Tibial nerve (tissue), 4 donors: ENCODE measurements at regions not wholly inside any gene's neighbourhood (a gene's known extent, or its start where the extent isn't known, plus 50 kb on each side); places are given as distances from the start of the nearest gene placed in this dataset.
"Not testable (repeated sequence)": the region's sequence is repeated elsewhere in the genome, so short reads cannot be mapped to it uniquely, and the experiment has no call there.

ENCODE experiments used
- DNase-seq, 2 donors: peaks; one replicate each; pipeline ENCODE4 v3.0.0-alpha.2; 2019; ENCODE audit warnings: low spot score in 2 of 2
- H3K27ac ChIP-seq, 4 donors: fragments of 200-600 bp; sonication (generic) in 3 of 4; one replicate each; pipeline ENCODE4 v1.5.1; 2017 to 2019; ENCODE audit warnings: mild to moderate bottlenecking in 1 of 4
- H3K27me3 ChIP-seq, 2 donors: fragments of 200-600 bp; sonication (generic) in 1 of 2; one replicate each; pipeline versions ENCODE4 v1.5.1 to v1.6.0; 2017 to 2019
- H3K36me3 ChIP-seq, 3 donors: fragments of 200-600 bp; sonication (generic); one replicate each; pipeline ENCODE4 v1.5.1; 2018 to 2019
- H3K4me1 ChIP-seq, 4 donors: fragments of 200-600 bp; sonication (generic) in 3 of 4; one replicate each; pipeline ENCODE4 v1.5.1; 2017 to 2019
- H3K4me3 ChIP-seq, 4 donors: fragments of 200-600 bp; sonication (generic) in 3 of 4; one replicate each; pipeline ENCODE4 v1.5.1; 2017 to 2019; ENCODE audit warnings: mild to moderate bottlenecking in 1 of 4, moderate library complexity in 1 of 4
- H3K9me3 ChIP-seq, 4 donors: fragments of 200-600 bp; sonication (generic) in 3 of 4; one replicate each; pipeline ENCODE4 v1.5.1; 2017 to 2019
- EP300 ChIP-seq, 2 donors: sonication (generic); formaldehyde crosslinking; IDR thresholded peaks; one replicate each; pipeline ENCODE4 v1.6.1; 2017; ENCODE audit warnings: antibody characterized with exemption in 2 of 2, mild to moderate bottlenecking in 1 of 2
- POLR2A ChIP-seq, 2 donors: fragments of 450-650 bp; IDR thresholded peaks; one replicate each; pipeline ENCODE4 v1.6.1; 2017; ENCODE audit warnings: antibody characterized with exemption in 2 of 2, mild to moderate bottlenecking in 2 of 2, moderate library complexity in 2 of 2
- WGBS, 2 donors: methylation state at CpG; one replicate each; pipeline ENCODE4 v1.1.5; 2018; 5-methylcytosine and 5-hydroxymethylcytosine counted together
- TF ChIP-seq, protein P1 (sequence below), 5 experiments: fragments of 200-600 bp in 3 of 5; fragments of 450-650 bp in 2 of 5; sonication (generic) in 3 of 5; IDR thresholded peaks; one replicate each; pipeline ENCODE4 v1.5.1; 2016 to 2019; ENCODE audit warnings: antibody characterized with exemption in 5 of 5, mild to moderate bottlenecking in 3 of 5, moderate library complexity in 2 of 5

DNA sequence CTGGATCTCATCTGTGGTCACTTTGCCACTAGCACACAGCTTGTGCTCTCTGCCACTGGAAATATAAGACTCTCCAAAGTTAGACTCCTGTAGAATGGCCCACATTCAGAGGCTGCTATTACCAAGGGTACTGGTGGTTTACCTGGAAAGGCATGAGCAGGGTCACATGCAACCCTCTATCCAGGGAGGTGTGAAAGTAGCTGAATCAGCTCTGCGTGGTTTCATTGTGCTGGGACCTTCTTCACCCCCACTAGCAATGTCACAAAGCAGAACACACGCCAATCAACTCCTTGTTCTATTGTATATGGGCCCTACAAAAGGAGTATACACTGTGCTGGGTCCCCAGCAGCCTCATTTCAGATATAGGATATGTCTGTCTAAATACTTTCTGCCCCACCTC, 353.6 kb upstream of the AUTS2 start:
- no peak overlapping the region for H3K27ac ChIP-seq
- H3K4me1 ChIP-seq = peaks cover 0 to 7% (median 2%) of the 10 kb centered on the region in 4 donors
- WGBS, 2 donors = 88 to 89% methylated on average over 2 of the region's 2 CpGs
- H3K27me3 ChIP-seq = no peaks in the 10 kb centered on the region
- DNase-seq = no peak
- H3K36me3 ChIP-seq = no peaks in the 10 kb centered on the region
- H3K9me3 ChIP-seq = no peaks in the 10 kb centered on the region
- H3K4me3 ChIP-seq = no peak overlapping the region
- TF ChIP-seq EP300 (IDR thresholded peaks at IDR 0.05) = no peak
- TF ChIP-seq POLR2A (IDR thresholded peaks at IDR 0.05) = no peak

DNA sequence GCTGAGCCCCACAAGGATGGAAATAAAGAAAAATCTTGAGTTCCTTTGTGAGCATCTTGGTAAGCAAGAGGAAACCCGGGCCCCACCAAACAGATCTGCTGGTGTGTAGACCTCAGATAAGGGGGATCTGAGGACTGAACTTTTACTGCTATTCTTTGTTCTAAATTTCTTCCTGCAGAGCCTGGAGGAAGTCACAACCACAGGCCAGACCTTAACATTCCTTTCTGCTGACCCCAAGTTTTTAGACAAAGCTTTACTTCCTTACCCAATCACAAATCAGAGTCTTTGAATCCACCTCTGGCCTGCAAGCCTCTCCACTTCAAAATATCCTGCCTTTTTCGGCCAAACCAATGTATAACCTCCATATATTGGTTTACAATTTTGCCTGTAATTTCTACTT, 352.6 kb upstream of the AUTS2 start:
- Histone ChIP-seq H3K36me3 (no peaks in the 10 kb centered on the region), H3K27ac (peak overlapping the region in 2 of 4 donors; percentile 11 to 40), H3K27me3 (no peaks in the 10 kb centered on the region), H3K9me3 (no peaks in the 10 kb centered on the region), H3K4me1 (peaks cover 0 to 7% (median 2%) of the 10 kb centered on the region in 4 donors), H3K4me3 (no peak overlapping the region)
- DNase-seq = no peak
- 23 to 31% methylated on average over 2 of the region's 2 CpGs for WGBS, 2 donors
- no peak for TF ChIP-seq POLR2A (IDR thresholded peaks at IDR 0.05)
- TF ChIP-seq, protein P1, sequence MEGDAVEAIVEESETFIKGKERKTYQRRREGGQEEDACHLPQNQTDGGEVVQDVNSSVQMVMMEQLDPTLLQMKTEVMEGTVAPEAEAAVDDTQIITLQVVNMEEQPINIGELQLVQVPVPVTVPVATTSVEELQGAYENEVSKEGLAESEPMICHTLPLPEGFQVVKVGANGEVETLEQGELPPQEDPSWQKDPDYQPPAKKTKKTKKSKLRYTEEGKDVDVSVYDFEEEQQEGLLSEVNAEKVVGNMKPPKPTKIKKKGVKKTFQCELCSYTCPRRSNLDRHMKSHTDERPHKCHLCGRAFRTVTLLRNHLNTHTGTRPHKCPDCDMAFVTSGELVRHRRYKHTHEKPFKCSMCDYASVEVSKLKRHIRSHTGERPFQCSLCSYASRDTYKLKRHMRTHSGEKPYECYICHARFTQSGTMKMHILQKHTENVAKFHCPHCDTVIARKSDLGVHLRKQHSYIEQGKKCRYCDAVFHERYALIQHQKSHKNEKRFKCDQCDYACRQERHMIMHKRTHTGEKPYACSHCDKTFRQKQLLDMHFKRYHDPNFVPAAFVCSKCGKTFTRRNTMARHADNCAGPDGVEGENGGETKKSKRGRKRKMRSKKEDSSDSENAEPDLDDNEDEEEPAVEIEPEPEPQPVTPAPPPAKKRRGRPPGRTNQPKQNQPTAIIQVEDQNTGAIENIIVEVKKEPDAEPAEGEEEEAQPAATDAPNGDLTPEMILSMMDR (IDR thresholded peaks at IDR 0.05) = no peak
- TF ChIP-seq EP300 (IDR thresholded peaks at IDR 0.05) = no peak

DNA sequence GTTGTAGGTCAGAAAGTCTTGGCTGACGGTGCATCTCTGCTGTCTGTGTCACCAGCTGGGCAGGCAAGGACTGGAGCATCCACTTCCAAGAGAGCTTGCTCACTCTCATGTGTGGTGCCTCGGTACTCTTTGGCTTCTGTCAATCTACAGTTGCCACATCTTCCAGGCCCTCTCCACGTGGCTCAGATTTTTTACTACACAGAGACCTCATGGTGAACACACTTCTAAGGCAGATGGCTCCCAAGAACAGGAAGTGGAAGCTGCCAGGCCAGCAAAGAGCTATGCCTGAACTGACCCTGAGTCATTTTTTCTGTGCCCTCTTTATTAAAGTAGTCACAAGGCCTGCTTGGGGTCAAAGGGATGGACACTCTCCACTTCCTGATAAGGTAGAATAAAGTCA, 351.5 kb upstream of the AUTS2 start:
- TF ChIP-seq EP300 (IDR thresholded peaks at IDR 0.05) (peak; percentile 48 to 75), POLR2A (IDR thresholded peaks at IDR 0.05) (no peak)
- TF ChIP-seq, protein P1 (IDR thresholded peaks at IDR 0.05) = no peak
- H3K36me3 ChIP-seq = no peaks in the 10 kb centered on the region
- no peak overlapping the region for H3K4me3 ChIP-seq
- WGBS, 2 donors = 77 to 87% methylated on average over 3 of the region's 3 CpGs
- H3K27me3 ChIP-seq = no peaks in the 10 kb centered on the region
- H3K9me3 ChIP-seq = no peaks in the 10 kb centered on the region
- peak in 1 of 2 donors; percentile 34 for DNase-seq
- H3K27ac ChIP-seq = no peak overlapping the region
- peaks cover 0 to 7% (median 2%) of the 10 kb centered on the region in 4 donors for H3K4me1 ChIP-seq

DNA sequence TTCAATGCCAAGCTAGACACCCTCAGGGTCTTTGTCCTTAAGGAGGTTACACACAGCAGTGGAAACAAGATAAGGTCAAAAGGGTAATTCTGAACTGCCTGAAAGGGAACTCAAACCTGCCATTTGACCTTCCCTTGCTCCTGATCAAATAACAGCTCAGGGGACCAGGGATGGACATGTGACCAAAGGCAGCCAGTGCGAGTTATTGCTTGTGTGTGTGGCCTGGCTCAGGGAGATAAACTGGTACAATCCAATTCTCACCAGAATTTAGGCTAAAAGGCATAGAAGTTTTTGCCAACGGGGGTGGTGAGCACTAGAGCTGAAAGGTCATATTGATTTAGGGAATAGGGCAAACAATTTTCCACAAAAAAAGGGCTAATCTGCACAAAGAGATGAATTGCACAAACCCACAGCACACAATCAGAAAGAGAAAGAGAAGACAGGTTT, 349.9 kb upstream of the AUTS2 start:
- WGBS, 2 donors = 51 to 58% methylated on average over 2 of the region's 2 CpGs
- not testable (repeated sequence) for H3K4me3 ChIP-seq, H3K27me3 ChIP-seq, DNase-seq, H3K27ac ChIP-seq, H3K4me1 ChIP-seq, H3K9me3 ChIP-seq, H3K36me3 ChIP-seq

DNA sequence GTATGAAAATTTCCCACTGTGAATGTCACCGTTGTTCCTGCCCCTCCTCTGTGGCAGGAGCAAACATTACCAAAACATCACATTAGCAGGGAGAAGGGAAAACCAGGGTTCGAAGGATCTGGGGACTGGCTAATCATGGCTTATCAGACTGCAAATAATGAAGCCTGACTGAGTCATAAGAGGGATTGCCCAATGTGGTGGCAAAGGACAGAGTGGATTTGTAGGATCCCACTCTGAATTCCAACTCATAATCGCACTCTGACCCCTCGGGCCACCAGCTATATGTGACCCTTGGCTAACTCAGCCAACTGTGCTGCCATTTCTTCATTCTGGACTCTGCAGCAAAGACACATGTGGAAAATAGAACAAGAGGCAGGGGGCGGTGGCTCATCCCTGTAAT, 347.3 kb upstream of the AUTS2 start:
- peaks cover 0 to 1% (median 0%) of the 10 kb centered on the region in 4 donors for H3K4me1 ChIP-seq
- H3K27me3 ChIP-seq = no peaks in the 10 kb centered on the region
- H3K36me3 ChIP-seq = no peaks in the 10 kb centered on the region
- 86 to 91% methylated on average over 5 of the region's 5 CpGs for WGBS, 2 donors
- H3K27ac ChIP-seq = no peak overlapping the region
- H3K4me3 ChIP-seq = no peak overlapping the region
- TF ChIP-seq POLR2A (IDR thresholded peaks at IDR 0.05) (no peak), EP300 (IDR thresholded peaks at IDR 0.05) (no peak)
- TF ChIP-seq, protein P1 (IDR thresholded peaks at IDR 0.05) = no peak
- DNase-seq = no peak
- no peaks in the 10 kb centered on the region for H3K9me3 ChIP-seq

DNA sequence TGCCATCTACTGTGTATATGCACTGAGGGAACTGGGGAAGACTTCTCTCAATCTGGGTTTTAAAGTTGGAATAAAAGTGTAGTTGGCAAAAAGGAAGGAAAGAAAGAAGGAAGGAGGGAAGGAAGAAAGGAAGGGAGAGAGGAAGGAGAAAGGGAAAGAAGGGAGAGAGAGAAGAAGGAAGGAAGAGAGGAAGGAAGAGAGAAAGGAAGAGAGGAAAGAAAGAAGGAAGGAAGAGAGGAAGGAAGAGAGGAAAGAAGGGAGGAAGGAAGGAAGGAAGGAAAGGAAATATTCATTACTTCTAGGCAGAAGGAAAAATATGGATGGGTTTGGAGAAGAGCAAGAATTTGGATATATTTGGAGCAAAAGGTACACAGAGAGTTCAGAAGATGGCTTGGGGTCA, 343.6 kb upstream of the AUTS2 start:
- TF ChIP-seq, protein P1 (IDR thresholded peaks at IDR 0.05) = no peak
- TF ChIP-seq POLR2A (IDR thresholded peaks at IDR 0.05) (no peak), EP300 (IDR thresholded peaks at IDR 0.05) (no peak)
- no peak overlapping the region for H3K4me3 ChIP-seq
- no peaks in the 10 kb centered on the region for H3K9me3 ChIP-seq
- no peak overlapping the region for H3K27ac ChIP-seq
- no peaks in the 10 kb centered on the region for H3K36me3 ChIP-seq
- H3K27me3 ChIP-seq = no peaks in the 10 kb centered on the region
- no peak for DNase-seq
- H3K4me1 ChIP-seq = no peaks in the 10 kb centered on the region
